HG03064 (cell line): ENCODE measurements at regions not wholly inside any gene's neighbourhood (a gene's known extent, or its start where the extent isn't known, plus 50 kb on each side); places are given as distances from the start of the nearest gene placed in this dataset.
"Not testable (repeated sequence)": the region's sequence is repeated elsewhere in the genome, so short reads cannot be mapped to it uniquely, and the experiment has no call there.

ENCODE experiments used
- ATAC-seq: cut with Tn5 transposase; IDR thresholded peaks from one replicate; pipeline ENCODE4 v1.9.1; 2021; ENCODE audit warnings: low read depth; ENCODE audit not compliant: unreplicated experiment

- no peak for ATAC-seq
These were observed 891.3 kb downstream of the TLE1 start for GRCh38 chr9:80797831-80798688.

DNA sequence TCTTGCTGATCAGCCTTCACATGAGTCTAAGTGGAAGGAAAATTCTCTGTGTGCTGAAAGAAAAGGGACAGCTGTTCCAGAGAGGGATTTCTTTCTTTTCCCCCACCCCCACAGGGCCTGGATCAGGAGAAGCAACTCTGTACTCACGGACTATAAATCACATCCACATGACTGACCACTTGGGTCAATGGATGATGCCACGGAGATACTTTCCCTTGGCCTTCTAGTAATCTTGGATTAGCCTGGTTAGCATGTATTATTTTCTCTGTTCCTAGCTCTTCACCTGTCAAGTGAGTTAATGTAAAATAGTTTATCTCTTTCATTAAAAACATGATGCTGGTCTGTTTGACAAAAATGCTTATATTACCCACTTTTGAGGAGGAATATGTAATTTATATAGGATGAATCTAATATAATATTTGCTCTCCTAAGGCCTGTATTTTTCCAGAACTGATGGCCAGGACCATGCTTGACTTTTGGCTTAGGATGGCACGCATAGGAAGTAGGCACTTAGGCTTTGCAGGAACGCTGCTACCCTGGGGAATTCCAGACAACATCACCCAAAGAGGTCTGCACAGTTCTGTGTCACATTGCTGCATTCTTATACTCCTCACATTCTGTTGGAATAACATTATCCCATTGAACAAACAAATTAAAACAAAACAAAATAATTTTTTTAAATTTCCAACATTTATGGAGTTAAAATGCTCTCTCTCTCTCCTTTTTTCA lies 892.1 kb downstream of the TLE1 start:
- no peak for ATAC-seq

GRCh38 chr9:80796632-80797031 lies 892.7 kb downstream of the TLE1 start:
- ATAC-seq = no peak

DNA sequence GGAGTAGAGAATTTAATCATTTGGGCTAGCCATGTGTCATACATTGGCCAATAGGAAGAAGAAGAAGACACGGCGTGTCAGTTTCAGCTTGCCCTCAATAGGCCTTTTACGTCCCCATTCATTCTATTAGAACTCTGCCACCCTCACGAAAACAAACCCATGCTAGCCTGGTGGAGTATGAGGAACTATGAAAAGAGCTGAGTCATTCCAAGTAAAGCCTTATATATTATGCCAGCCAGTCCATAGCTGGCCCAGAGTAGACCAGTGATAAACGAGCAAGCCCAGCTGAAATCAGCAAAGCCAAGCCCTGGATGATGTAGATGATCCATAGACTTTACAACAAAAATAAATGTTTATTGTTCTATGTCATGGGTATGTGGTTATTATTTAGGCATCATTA lies 895.1 kb downstream of the TLE1 start:
- ATAC-seq = no peak

- no peak for ATAC-seq
These were observed 895.6 kb downstream of the TLE1 start for GRCh38 chr9:80793706-80794105.

GRCh38 chr9:80792726-80793125 lies 896.6 kb downstream of the TLE1 start:
- ATAC-seq = no peak

DNA sequence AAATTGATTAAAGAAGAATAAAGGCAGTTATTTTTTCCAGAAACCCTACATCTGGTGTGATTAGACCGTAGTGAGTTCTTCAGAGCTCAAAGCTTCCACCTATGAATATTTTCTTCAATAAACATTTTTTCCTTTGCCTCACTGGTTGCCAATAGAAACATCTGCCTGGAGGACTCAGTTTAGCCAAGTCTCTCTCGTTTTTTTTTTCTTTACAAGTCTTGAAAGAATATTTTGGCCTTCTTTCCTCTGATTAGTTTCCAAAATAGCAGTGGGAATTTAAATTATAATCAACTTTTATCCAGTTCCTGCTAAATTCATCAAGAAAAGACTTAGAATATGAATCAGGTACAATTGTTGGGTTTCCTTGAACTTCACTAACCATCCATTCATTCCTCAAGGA lies 897.5 kb downstream of the TLE1 start:
- ATAC-seq = no peak

GRCh38 chr9:80790764-80791163 lies 898.6 kb downstream of the TLE1 start:
- no peak for ATAC-seq

- ATAC-seq = no peak
These were observed 899.5 kb downstream of the TLE1 start for GRCh38 chr9:80789831-80790230.

DNA sequence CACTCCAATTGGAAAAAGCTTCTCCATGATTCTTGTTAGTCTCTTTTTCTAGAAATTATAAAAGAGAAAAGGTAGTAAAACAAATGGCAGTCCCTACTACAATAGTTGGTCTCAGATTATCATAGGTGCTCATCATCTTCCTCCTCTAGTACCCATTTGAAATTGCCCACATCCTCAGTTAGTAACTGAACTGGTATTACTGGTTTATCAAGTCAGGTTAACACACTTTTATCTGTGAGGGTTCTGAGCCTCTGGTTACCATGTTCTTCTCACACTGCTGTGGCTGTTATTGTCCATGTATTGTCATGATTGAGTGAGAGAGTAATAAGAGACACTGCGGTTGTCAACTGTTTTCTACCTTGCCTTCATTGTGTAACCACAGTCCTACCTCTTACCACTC lies 901.7 kb downstream of the TLE1 start:
- ATAC-seq = no peak

DNA sequence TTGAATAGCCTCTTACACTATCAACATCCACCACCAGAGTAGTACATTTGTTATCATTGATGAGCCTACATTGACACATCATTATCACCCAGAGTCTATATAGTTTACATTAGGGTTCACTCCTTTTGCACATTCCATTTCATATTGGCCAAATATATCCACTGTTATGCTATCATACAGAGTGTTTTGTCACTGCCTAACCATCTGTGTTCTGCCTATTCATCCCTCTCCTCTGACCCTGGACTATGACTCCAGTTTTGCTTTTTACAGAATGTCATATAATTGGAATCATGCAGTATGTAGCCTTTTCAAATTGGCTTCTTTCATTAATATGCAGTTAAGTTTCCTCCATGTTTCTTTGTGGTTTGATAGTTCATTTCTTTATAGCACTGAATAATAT lies 904.7 kb downstream of the TLE1 start:
- ATAC-seq = no peak

DNA sequence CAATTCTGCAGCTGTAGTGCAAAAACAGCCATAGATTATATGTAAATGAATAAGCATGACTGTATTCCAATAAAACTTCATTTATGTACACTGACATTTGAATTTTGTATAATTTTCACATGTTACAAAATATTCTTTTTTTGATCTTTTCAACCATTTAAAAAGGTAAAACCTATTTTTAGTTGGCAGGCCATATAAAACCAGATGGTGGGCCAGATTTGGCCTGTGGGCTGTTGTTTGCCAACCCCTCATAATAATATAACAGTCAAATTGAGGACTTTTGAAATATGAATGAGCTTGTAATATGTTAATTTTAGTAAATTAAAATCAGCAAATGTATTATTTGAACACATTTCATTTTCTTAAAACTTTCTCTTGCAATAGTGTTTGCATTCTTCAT lies 913.4 kb downstream of the TLE1 start:
- no peak for ATAC-seq

GRCh38 chr9:80775530-80775929 lies 913.8 kb downstream of the TLE1 start:
- ATAC-seq = no peak

- no peak for ATAC-seq
These were observed 917.6 kb downstream of the TLE1 start for GRCh38 chr9:80771555-80772347.

DNA sequence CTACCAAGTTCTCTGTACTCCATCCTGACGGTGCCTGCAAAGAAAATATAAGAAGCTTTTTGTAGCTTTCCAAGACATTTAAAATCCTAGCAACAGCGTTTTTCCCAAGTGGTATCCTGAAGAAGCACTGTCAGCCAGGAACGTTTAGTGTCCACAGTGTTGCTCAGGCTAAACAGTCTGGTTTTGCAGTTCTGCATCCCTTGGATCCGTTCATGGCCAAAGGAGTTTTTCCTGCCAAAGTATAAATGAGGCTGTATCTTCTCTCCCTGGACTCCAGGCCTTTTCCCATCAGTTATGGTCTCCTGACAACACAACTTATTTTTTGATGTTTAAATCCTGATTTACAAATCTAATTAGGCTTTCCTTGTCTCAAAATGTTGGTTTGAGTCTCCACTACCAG lies 925.8 kb downstream of the TLE1 start:
- ATAC-seq = no peak

DNA sequence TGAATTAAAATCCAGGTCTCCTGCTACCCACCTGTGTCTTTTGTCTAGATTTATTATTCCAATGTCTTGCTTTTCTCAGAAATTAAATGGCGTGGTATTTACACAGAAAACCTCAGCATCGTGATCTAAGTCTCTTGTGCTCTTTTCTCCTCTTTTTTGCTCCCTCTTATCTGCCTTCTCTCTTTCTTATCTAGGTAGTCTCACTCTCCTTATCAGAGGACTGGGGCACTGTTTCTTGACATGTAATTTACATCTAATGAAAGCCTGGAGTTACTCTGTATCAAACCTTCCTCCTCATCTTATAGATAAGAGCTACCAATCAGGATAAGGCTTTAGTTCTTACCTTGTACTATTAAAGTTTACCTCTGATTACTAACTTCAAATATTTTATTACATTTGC lies 933.8 kb downstream of the TLE1 start:
- no peak for ATAC-seq

GRCh38 chr9:80747056-80747455 lies 942.3 kb downstream of the TLE1 start:
- ATAC-seq = not testable (repeated sequence)

DNA sequence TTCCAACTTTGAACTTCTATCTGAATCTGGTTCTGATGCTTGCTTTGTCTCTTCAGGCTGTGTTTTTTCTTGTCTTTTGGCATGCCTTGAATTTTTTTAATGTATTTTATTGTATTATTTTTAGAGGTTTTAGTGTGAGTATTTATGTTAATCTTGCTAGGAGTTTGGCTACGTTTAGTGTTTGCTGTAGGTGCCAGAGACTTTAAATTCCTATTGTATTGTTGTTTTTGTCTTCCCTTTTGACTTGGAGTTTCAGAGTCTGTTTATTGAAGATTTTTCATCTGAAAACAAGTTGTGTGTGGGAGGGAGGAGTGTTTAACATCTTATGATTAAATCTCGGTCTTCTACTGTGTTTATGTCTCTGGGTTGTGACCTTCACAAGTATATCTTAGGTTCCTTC lies 956.8 kb downstream of the TLE1 start:
- no peak for ATAC-seq

DNA sequence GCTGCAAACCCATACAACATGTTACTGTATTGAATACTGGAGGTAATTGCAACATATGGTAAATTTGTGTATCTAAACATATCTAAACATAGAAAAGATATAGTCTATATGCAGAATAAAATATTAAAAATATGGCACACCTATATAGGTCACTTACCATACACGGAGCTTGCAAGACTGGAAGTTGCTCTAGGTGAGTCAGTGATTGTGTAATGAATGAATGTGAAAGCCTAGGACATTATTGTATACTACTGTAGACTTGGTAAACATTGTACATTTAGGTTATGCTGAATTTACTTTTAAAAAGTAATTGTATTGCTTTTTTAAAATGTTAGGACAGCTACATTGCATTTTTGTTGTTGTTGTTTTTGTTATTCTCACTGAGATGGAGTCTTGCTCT lies 968.8 kb downstream of the TLE1 start:
- ATAC-seq = no peak

DNA sequence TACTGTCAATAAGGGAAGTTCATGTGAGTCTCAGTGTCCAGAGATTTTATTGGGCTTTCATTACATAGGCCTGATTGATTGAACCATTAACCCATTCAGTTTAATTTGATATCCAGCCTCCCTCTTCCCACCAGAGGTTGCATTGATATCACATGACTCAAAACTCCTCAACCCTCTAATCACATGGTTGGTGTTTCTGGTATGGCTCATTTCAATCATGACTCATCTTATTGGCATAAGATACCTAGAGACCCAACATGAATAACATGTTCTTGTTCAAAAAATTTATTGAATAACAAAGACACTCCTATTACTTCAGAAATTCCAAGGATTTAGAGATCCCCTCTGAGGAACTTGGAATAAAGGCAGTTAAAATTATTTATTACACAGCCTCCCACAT lies 982.2 kb downstream of the TLE1 start:
- no peak for ATAC-seq

- ATAC-seq = no peak
These were observed 988.3 kb downstream of the TLE1 start for GRCh38 chr9:80701061-80701460.
